ENCODE measurements at regions not wholly inside any gene's neighbourhood (a gene's known extent, or its start where the extent isn't known, plus 50 kb on each side); places are given as distances from the start of the nearest gene placed in this dataset.

DNA sequence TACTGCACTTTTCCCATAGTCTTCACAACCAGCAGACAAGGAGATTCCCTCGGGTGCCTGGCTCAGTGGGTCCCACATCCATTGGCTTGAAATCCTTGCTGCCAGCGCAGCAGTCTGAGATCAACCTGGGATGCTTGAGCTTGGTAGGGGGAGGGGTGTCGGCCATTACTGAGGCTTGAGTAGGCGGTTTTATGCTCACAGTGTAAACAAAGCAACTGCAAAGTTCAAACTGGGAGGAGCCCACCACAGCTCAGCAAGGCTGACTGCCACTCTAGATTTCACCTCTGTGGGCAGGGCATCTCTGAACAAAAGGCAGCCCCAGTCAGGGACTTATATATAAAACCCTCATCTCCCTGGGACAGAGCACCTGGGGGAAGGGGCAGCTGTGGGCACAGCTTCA is 512.3 kb upstream of the MPDZ start:
- TF ChIP-seq POLR2A (conservative IDR thresholded peaks at IDR 0.05) (no peak), CREB1 (IDR thresholded peaks at IDR 0.05) (no peak), CREB1 (CRISPR knock-in tag; IDR thresholded peaks at IDR 0.05) (no peak)

Data from K562 (cell line).